ENCODE measurements at regions not wholly inside any gene's neighbourhood (a gene's known extent, or its start where the extent isn't known, plus 50 kb on each side); places are given as distances from the start of the nearest gene placed in this dataset.

DNA sequence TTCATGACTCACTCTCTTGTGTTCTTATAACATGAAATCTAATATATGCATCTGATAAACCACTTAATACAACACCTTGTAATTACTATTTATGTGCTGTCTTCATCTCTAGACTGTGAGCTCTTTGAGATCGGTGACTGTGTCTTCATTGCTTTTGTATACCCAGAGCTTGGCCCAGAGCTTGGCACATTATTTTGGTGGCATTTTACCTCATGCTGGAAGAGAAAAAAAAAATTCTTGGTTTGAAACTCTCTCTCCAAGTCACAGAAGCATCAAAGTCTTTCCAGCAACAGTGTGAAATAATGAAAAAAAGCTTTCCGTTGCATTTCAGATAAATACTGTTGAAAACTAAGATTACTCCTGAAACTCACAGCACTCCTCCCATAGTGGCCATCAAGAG lies 451.6 kb downstream of the NUF2 start:
- Histone ChIP-seq H3K23me2 (ENCODE audit: insufficient read length, low read depth, low read length, poor library complexity, severe bottlenecking) (no peaks in the 10 kb centered on the region), H2AK5ac (ENCODE audit: insufficient read length, low read length) (no peak overlapping the region), H2BK5ac (ENCODE audit: insufficient read length, low read length) (no peak overlapping the region), H2BK15ac (ENCODE audit: low read depth, low read length) (no peak overlapping the region), H3K27ac (ENCODE audit: insufficient read length, low read depth, low read length) (no peak overlapping the region), H3K56ac (ENCODE audit: insufficient read length, low read depth, low read length) (no peak overlapping the region), H3K9ac (ENCODE audit: extremely low read depth, insufficient read length, low read length) (no peak overlapping the region), H3K79me1 (ENCODE audit: insufficient read depth, low read depth, low read length, poor library complexity, severe bottlenecking) (no peaks in the 10 kb centered on the region), H3K14ac (ENCODE audit: insufficient read depth, low read length) (no peak overlapping the region), H3K18ac (ENCODE audit: insufficient read length, low read depth, low read length) (no peak overlapping the region), H2BK12ac (ENCODE audit: insufficient read length, low read depth, low read length) (no peak overlapping the region), H3T11ph (ENCODE audit: low read length) (no peak overlapping the region), H2BK20ac (ENCODE audit: low read depth, low read length, poor library complexity, severe bottlenecking) (no peak overlapping the region), H4K20me1 (ENCODE audit: control insufficient read depth, insufficient read depth, insufficient read length) (no peaks in the 10 kb centered on the region), H3K4ac (ENCODE audit: low read depth, low read length) (no peak overlapping the region), H3K79me2 (ENCODE audit: insufficient read depth, low read length) (no peaks in the 10 kb centered on the region), H4K5ac (ENCODE audit: insufficient read length, low read depth, low read length) (no peak overlapping the region), H4K91ac (ENCODE audit: insufficient read length, low read depth, low read length) (no peak overlapping the region), H3K9me3 (ENCODE audit: control insufficient read depth, low read depth, low read length) (no peaks in the 10 kb centered on the region), H3K4me2 (ENCODE audit: insufficient read depth, insufficient read length, low read length) (no peak overlapping the region), H3K4me1 (ENCODE audit: insufficient read depth, low read length) (no peaks in the 10 kb centered on the region), H4K8ac (replicated peaks; ENCODE audit: insufficient read length, low read depth, low read length) (no peak overlapping the region), H3K23ac (ENCODE audit: insufficient read length, low read depth, low read length) (no peak overlapping the region), H3K27me3 (ENCODE audit: insufficient read depth, low read length) (no peaks in the 10 kb centered on the region), H2AFZ (ENCODE audit: low read length) (no peak overlapping the region), H2BK120ac (ENCODE audit: low read depth, low read length, poor library complexity, severe bottlenecking) (no peak overlapping the region)
- no peaks in the 10 kb centered on the region for H3K27me3 Mint-ChIP-seq (ENCODE audit: low read depth)
- peaks cover 4 to 7% of the 10 kb centered on the region in 2 experiments for H3K4me1 Mint-ChIP-seq
- DNase-seq = no peak
- H3K27ac Mint-ChIP-seq = no peak overlapping the region
- H3K36me3 Mint-ChIP-seq (ENCODE audit: insufficient read depth in 1 of 3, low read depth in 3 of 3) = peaks cover 0 to 2% (median 2%) of the 10 kb centered on the region in 3 experiments; a peak in 4 of 7 replicates
- H3K4me3 Mint-ChIP-seq = no peak overlapping the region
- WGBS (ENCODE audit: extremely low coverage, insufficient read length, low lambda C conversion rate) = no CpG with 5 or more reads among the region's 2 CpGs
- TF ChIP-seq, protein P1, sequence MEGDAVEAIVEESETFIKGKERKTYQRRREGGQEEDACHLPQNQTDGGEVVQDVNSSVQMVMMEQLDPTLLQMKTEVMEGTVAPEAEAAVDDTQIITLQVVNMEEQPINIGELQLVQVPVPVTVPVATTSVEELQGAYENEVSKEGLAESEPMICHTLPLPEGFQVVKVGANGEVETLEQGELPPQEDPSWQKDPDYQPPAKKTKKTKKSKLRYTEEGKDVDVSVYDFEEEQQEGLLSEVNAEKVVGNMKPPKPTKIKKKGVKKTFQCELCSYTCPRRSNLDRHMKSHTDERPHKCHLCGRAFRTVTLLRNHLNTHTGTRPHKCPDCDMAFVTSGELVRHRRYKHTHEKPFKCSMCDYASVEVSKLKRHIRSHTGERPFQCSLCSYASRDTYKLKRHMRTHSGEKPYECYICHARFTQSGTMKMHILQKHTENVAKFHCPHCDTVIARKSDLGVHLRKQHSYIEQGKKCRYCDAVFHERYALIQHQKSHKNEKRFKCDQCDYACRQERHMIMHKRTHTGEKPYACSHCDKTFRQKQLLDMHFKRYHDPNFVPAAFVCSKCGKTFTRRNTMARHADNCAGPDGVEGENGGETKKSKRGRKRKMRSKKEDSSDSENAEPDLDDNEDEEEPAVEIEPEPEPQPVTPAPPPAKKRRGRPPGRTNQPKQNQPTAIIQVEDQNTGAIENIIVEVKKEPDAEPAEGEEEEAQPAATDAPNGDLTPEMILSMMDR (conservative IDR thresholded peaks at IDR 0.05) = no peak
- H3K9me3 Mint-ChIP-seq = peaks cover 0 to 4% of the 10 kb centered on the region in 2 experiments; a peak in 1 of 5 replicates
